ELF-1 (cell line): ENCODE measurements at regions not wholly inside any gene's neighbourhood (a gene's known extent, or its start where the extent isn't known, plus 50 kb on each side); places are given as distances from the start of the nearest gene placed in this dataset.
"Not testable (repeated sequence)": the region's sequence is repeated elsewhere in the genome, so short reads cannot be mapped to it uniquely, and the experiment has no call there.

ENCODE experiments used
- DNase-seq: peaks from one replicate; pipeline ENCODE4 v3.0.0-alpha.2; 2016; ENCODE audit warnings: low read depth, low spot score

DNA sequence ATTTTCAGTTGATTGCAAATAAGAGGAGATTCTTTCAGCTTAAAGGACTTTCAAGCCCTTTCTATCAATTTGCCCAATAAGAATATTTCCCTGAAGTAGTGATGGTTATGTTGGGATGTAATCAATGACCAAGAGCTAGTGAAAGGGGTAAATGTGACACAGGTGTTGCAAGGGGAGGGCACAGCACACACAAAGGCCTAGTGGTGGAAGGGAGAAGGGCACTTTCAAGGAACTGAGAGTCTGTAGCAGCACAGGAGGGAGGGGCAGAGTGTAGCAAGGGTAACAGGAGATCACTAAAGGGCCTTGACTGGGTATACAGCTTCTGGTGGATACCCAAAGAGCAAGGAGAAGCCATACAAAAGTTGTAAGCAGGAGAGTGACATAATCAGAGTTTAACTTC, 217.8 kb upstream of the ARHGEF26 start:
- no peak for DNase-seq

DNA sequence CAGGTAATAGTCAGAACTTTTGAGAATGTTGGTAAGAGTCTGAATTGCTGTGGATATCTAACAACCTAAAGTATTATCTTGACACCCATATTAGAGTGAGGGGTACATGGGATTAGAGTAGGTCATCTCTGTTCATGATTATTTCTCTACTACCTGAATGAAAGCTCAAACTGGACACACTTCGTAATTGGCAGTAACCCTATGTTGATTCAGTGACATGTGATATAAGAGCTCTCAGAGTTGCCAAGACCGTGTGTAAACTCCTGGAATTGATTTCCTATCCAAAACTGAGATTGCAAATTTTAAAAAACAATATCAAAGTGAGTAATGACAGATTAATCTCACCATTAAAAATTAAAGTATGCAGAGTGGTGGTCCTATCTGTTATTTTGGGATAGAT, 214.8 kb upstream of the ARHGEF26 start:
- no peak for DNase-seq

DNA sequence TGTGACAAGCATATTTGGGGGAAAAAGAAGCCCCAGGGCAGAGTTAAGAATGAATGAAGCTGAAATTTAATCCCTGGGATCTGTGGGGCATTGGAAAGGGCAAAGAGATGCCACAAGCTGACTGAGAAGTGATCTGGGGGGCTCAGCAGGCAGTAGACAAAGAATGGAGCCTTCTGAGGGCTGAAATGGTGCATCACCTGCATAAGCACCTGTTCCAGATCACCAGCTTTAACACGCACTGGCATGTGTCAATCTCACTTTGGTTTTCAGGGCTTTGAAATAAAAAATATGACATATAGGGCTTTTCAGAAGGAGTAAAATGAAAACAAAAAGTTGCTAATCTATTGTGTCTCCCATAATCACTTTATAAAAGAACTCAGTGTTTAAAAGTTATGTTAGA, 210.8 kb upstream of the ARHGEF26 start:
- DNase-seq: no peak

DNA sequence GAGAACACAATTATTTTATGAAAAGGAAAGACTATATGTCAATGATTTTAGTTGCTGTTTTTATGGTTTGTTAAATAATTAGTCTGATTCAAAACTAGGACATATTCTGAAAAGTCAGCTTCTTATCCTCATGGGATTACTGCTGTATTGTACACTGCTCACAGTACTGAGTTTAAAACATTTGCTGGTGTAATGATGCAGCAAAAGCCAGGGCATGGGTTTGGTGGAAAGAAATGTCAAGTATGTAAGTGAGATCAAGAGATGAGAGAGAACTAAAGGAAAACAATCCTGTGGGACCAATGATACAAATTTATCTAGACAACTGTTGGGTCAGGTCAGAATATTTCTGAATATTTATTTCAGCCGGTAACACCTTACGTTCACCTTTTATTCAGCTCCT, 210.1 kb upstream of the ARHGEF26 start:
- DNase-seq: no peak

DNA sequence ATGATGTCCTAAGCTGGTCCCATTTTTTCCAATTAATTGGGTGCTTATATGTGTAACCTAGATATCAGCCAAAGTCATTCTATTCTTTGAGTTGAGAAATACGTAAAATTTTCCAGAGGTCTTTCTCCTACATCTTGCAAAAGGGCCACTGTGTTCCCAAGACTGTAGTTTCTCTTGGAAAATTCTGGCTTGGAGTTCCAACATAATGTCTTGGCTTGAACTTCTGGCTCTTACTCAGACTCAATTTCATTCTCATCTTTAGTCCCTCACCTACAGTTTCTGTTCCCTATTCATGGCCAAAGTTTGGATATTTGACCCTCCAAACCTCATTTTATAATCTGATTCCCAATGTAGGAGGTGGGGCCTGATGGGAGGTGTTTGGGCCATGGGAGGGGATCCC, 201.4 kb upstream of the ARHGEF26 start:
- no peak for DNase-seq

DNA sequence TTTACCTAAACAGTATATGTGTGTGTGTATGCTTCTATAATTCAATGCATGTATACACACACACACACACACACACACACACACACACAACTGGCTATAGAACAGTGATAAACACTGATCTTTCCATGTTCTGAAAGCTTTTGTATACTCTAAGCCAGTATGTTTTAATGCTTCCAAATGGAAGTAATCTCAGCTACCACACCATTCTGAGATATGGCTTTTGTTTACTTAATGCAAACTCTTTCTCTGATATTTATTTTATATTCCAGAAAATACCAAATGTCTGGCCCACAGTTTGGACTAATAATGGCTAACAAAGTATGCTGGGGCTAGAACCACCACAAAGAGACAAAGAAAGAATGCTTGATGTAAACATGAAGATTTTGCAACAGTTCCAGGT, 199.4 kb upstream of the ARHGEF26 start:
- no peak for DNase-seq

DNA sequence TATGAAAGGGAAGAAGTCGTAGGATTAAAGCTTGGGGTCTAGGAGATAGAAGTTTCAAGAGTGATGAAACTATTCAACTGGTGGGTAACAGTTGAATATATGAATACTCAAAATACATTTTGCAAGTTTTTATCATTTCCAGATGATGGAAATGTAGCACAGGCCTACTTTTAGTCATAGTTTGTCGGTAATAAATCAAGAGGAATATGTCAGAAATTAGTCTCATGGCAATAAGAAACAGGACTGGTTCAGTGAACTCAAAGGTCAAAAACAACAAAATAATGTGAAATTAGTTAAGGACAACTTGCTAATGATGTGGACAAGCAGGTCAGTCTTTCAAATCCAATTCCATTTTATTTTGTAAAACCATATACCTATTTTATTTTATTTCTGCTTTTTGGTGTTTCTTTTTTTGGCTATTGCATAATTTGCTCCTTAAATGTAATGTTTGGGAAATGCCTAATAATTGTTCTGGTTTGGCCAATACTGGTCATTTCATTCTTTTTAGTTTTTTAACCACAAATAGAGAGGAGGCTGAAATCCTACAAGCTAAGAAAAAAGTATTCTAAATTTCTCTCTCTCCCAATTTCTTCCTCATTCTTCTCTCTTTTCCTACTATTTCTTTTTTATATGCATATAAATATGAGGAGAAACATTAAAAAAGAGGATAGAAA, 195.2 kb upstream of the ARHGEF26 start:
- DNase-seq: no peak

DNA sequence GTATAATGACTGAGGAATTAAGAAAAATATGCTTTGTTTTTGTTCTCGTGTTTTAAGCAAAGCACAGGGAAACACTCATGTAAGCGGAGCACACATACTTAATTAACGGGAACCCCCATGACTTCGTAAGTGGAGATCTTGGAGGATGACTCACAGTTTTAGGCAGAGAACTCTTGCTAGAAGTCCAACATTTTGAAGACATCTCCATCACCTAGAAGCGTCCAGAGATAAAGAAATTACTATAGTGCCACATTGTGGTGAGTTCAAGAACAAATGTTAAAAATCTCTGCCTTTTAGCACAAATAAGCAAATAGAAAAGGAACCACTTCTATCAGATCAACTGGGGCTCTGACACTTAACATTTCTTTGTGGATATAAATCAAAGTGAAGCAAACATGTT, 194.1 kb upstream of the ARHGEF26 start:
- DNase-seq: no peak

DNA sequence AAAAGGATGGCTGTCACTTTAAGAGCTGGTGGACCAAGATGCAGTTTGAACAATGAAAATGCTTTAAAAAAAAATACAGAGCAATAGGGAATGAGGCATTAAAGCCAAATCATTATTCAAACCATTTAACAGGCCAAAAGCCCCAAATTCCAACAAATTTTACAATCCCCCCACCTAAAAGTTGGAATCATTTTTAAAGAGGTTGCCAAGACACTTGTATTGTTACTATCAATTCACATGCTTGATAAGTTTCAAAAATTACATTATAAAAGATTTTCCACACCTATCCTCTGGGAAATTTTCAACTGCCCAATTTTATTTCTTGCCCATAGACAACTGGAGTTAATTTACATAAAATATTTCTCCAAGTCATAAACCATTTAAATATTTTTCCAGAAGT, 192.3 kb upstream of the ARHGEF26 start:
- DNase-seq: no peak

DNA sequence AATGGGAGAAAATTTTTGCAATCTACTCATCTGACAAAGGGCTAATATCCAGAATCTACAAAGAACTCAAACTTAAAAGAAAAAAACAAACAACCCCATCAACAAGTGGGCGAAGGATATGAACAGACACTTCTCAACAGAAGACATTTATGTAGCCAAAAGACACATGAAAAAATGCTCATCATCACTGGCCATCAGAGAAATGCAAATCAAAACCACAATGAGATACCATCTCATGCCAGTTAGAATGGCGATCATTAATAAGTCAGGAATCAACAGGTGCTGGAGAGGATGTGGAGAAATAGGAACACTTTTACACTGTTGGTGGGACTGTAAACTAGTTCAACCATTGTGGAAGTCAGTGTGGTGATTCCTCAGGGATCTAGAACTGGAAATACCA, 187.7 kb upstream of the ARHGEF26 start:
- not testable (repeated sequence) for DNase-seq

DNA sequence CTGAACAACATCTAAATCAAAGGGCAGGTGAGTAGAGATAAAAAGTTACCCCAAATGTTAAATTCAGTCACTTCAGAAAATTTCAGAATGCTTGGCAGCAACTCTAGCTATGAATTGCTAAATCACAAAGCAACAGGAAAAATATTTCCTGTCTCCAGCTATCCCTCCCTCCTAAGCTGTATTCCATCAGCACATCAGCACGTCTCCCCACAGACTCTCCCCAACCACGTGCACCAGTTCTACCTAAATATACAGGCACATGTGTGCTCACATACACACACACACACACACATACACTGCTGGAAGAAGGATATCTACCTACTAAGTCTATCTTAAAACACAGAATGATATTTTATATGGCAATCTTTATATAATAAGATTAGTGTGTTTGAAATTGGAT, 177.1 kb upstream of the ARHGEF26 start:
- no peak for DNase-seq

DNA sequence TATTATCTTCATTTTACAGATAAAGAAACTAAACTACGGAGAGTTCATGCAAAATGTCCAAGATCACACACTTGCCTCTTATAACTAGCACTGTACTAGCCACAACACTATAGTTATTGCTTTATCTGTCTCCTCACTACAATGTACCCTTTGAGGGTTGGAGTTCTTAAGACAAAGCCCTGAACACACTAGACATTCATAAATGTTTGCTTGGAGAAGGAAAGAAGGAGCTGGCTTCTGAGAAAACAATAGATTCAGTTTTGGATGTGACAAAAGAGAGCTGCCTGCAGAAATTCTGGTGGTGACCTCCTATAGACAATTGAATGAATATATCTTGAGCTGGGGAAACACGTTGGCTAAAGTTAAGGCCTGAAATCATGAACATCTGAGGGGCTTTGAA, 169.9 kb upstream of the ARHGEF26 start:
- DNase-seq: no peak

DNA sequence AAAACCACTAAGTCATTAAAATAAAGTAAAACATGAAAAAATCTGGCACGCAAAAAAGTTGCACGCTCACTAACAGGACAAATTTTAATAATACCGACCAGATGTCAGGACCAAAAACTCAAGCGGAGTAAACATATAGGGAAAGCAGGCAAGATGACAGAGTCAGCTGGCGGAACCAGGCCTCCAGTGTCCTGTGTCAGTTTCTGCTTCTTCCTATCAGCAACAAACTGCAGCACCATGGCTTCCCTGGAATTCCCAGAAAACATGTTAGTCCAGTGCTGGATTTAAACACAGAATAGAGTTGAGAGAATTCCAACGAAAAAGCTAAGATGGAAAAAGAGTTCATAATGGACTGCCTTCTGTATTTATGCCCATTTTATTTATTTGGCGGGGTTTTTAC, 169.1 kb upstream of the ARHGEF26 start:
- no peak for DNase-seq

DNA sequence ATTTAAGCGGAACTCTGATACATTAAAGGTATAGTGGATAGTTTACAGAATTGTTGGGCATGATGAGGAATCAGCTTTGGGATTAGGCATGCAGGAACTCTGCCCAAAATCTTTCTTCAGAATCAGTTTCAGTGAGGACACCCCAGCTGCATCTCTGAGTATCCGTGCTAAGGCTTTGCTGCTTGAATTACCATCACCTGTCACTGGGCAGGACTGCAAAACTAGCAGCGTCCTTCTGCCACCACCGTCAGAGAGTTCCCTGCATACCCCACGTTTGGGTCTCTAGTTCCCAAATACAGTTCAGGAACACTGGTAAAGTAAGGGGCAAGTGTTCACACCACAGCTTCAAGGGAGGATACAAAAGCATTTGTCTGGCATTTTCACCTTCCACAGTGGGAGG, 164.6 kb upstream of the ARHGEF26 start:
- no peak for DNase-seq

DNA sequence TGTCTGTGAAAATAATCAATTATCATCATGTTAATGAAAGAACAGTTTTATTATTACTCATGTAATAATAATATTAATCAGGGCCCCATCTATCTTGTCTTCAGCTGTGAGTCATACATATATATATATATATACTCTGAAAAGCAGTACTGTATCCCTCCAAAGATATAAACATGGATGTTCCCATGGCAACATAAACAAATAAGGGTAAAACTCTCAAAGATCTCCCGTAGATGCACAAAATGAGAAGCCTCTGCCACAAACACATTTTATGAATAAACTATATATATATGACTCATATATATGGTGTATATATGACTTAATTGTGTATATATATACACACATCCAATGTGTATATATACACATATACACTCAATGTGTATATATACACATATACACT, 163.8 kb upstream of the ARHGEF26 start:
- no peak for DNase-seq

DNA sequence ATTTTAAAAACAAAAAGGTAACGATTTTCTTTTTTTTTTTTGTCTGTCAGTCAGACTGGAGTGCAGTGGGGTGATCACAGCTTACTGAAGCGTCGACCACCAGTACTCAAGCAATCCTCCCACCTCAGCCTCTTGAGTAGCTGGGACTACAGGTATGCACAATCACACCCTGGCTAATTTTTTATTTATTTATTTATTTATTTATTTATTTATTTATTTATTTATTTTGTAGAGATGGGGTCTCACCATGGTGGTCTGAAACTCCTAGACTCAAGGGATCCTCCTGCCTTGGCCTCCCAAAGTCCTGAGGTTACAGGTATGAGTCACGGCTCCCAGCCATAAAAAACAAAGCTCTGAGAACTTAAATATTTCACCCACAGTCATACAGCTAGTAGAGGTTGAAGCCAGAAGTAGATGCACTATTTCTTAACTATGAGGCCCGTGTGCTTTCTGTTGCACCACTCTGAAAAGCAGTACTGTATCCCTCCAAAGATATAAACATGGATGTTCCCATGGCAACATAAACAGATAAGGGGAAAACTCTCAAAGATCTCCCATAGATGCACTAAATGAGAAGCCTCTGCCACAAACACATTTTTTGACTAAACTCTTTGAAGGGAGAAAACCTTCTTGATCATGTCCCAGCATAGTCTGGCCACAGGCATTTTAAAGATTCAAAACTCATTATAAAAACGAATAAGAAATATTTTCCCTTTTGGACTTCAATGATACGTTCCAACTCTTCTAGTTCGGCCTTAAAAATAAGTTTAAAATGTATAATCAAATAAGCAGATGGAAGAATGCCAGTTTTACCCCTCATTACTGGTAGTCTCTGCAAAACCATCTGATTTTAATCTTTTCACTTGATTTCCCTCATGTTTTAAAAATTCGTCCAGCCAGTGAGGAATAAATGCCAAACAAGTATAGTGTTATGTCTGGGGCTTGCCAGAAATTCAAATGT, 162.3 kb upstream of the ARHGEF26 start:
- DNase-seq: no peak

DNA sequence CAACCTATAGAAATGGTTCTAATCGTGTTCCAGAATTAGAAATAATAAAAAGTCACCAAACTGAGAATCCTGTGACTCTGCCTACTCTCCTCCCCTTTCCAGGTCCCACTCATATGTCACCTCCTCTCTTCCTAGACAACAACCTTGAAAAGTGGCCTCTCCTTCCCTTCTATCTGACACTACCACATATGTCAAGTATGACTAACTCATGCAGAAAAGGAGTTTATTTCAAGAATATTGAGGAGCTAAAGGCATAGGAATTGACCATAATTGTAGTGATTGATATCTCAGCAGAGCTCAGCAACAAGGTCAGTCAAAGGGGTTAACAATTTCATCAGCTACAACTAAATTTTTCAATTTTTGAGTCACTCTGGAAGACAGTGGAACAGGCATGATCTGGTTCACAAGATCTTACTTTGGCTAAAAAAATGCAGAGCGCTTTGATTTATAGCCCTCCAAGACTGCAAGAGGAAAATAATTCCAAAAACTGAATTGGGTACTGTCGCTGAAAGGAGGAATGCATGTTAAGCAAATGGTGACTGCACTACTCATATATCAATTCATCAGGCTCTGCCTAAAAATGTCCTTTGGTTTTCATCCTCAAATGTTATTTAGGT, 160.6 kb upstream of the ARHGEF26 start:
- no peak for DNase-seq

DNA sequence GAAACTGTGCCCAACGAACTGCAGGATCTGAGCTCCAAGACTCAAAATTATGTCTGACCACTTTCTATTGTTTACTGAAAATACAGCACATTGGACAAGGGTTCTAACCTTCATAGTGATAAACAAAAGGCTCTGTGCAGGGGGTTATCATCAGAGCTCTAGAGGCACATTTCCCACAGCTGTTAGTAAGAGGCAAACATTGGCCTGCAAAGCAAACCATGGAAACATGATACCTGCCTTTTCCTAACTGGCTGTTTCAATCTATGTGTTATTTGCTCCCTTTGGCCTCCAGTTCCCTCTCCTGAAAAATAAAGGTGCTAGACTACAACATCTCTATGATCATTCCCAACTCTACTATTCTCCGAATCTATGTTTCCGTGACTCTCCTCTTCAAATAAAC, 159.7 kb upstream of the ARHGEF26 start:
- no peak for DNase-seq

DNA sequence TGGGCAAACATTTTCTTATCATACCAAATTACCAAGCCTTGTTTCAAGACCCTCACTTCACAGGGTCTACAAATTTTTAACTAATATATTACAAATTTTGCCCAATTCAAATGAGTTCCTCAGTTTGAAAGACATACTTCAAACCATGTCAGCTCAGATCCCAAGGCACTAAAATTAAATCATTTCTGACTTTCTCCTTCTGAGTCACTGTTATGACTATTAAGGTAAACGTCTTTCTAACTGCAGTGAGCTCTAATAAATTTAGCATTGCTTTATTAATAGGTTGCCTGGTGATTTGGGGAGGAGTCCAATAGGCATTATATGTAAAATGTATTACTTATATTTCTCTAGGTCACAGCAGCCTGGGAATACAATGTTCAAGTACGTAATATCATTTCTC, 158.2 kb upstream of the ARHGEF26 start:
- no peak for DNase-seq

DNA sequence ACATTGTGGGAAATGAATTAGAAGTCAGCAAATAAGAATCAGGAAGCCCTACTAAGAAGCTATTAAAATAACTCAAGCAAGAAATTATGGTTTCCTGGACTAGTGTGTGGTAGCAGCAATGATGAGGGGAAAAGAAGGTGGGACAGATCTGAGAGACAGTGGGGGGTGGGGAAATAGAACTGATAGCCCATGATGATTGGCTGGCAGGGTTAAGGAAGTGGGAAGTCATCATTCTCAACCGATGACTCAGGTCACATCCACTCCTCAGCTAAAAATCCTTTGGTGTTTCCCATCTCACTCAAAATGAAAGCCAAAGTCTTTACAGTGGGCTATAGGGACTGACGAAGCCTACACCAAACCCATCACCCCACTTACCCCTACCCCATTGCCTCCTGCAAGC, 153.9 kb upstream of the ARHGEF26 start:
- DNase-seq: no peak

DNA sequence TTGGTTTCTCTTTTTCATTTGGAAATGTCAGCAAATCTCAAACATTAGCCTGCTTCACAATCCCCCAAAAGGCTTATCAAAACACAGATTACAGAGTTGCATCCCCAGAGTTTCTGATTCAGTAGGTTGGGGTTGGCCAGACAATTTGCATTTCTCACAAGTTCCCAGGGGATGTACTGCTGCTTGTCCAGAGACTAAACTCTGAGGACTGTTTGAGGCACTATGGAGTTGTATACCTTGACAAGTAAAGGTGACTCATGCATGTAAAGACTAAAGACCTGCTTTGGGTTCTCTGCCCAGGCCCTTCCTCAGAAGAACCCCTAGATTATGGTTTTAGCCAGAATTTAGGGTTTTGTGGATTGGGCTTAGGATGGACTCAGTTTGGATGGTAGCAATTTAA, 151.1 kb upstream of the ARHGEF26 start:
- no peak for DNase-seq

DNA sequence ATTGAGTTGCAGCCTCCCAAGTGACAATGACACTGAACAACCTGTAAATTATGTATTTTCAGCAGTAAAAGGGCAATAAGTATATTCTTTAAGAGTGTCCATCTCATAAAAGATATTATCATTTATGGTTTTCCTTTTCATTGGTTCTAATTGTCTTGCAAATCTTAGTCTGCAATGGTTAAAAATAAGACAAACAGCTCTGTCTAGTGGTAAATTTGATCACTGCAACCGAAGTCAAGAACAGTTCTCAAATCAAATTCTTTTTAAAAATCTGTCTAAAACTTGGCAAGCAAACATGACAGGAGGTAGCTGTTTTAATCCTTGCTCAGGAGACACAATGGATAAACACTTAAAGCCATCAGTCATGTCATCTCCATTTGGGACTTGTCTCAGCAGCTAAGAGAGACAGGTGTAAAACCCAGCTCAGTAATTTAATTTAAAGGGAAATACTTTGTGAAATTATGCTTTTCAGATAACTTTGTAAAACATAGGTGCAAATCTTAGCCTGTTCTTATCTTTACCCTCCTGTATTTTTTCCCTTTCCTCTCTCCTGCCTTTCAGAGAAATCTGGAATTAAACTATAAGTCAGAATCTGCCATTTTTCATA, 150.3 kb upstream of the ARHGEF26 start:
- no peak for DNase-seq
